GM10248 (cell line): ENCODE measurements at regions not wholly inside any gene's neighbourhood (a gene's known extent, or its start where the extent isn't known, plus 50 kb on each side); places are given as distances from the start of the nearest gene placed in this dataset.

Source experiments
- CTCF ChIA-PET: fragments of 300-600 bp; sonication (Branson Sonifier 250); formaldehyde crosslinking; extraction: SDS; loops from one replicate; lab custom pipeline; 2021; ENCODE audit warnings: antibody characterized with exemption; lab: Yijun Ruan, JAX
- POLR2A ChIA-PET: fragments of 350-650 bp; sonication (Branson Sonifier 250); formaldehyde crosslinking; extraction: SDS; loops from one replicate; lab custom pipeline; 2020; ENCODE audit warnings: antibody characterized with exemption; lab: Yijun Ruan, JAX
- DNase-seq: peaks from one replicate; pipeline ENCODE4 v3.0.0; 2012; ENCODE audit errors: extremely low spot score
- CTCF ChIP-seq: IDR thresholded peaks from 2 replicates; pipeline ENCODE4 v1.5.1; 2012; ENCODE audit warnings: mild to moderate bottlenecking, low read depth; ENCODE audit errors: extremely low read depth, missing control alignments, control extremely low read depth

DNA sequence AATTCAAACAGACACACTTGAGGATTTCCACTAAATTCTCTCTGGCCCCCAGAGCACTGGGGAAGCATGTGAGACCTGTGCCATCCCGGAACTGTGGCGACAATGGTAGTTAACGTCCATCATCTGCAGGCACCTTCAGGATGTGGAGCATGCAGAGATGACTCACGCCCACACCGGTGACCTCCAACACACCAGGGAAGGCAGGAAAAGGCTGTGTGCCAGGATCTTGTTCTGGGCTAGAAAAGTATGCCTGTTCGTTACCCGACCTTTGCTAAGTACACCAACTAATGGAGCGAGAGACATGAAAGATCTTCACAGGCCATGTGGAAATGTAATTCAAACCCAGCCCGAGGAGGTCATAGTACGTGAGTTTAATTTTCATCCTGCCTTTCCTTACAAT is 208.8 kb downstream of the MELK start:
- CTCF ChIA-PET = no interaction called here
- DNase-seq = no peak
- POLR2A ChIA-PET = no interaction called here
- TF ChIP-seq CTCF = no peak
